ENCODE measurements at regions not wholly inside any gene's neighbourhood (a gene's known extent, or its start where the extent isn't known, plus 50 kb on each side); places are given as distances from the start of the nearest gene placed in this dataset.

DNA sequence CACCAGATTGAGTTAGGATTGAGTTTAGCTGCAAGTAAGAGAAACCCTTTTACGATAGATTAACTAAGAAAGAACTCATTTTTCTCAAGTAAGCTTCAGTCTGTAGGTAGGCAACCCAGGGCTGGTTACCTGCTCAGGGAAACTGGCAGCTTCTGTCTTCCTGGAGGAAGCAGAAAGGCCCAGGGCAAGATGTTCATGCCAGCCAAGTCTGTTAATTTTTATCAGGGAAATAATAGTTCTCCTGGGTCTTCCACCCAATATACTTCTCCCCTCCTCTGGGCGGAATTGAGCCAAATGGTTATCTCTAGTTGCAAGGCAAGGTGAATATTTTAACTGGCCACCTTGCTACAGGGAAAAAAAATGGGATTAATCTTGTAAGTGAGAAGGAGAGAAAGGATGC is 98.2 kb downstream of the UTRN start (continued):
- TF ChIP-seq TAF7 (optimal IDR thresholded peaks at IDR 0.05; ENCODE audit: borderline replicate concordance, low read depth, low read length) (no peak), CHD1 (IDR thresholded peaks at IDR 0.05; ENCODE audit: low read depth, low read length) (no peak), CBX5 (IDR thresholded peaks at IDR 0.05; ENCODE audit: low read depth, low read length) (no peak)
- TF ChIP-seq, protein P1, sequence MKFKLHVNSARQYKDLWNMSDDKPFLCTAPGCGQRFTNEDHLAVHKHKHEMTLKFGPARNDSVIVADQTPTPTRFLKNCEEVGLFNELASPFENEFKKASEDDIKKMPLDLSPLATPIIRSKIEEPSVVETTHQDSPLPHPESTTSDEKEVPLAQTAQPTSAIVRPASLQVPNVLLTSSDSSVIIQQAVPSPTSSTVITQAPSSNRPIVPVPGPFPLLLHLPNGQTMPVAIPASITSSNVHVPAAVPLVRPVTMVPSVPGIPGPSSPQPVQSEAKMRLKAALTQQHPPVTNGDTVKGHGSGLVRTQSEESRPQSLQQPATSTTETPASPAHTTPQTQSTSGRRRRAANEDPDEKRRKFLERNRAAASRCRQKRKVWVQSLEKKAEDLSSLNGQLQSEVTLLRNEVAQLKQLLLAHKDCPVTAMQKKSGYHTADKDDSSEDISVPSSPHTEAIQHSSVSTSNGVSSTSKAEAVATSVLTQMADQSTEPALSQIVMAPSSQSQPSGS (IDR thresholded peaks at IDR 0.05; ENCODE audit: low read length), result no peak

All from H1 (cell line).